ENCODE measurements at regions not wholly inside any gene's neighbourhood (a gene's known extent, or its start where the extent isn't known, plus 50 kb on each side); places are given as distances from the start of the nearest gene placed in this dataset.

GRCh38 chr10:10886861-10887531 is 130.7 kb upstream of the CELF2 start:
- DNase-seq (ENCODE audit: low read depth, low spot score) (no peak), ATAC-seq (no peak), FAIRE-seq (no peak)
- SMC1A ChIA-PET (ENCODE audit: uncharacterized antibody, unreplicated experiment) = interaction anchor here (0.7 kb wide), 2 partner anchors 487 to 704 kb away, joined by 3 read pairs; no protein-coding TSS in a partner anchor
- no TSS peak for BruUV-seq (replicated peaks)
- H3K9ac ChIP-seq (ENCODE audit: control insufficient read depth, insufficient read depth, low read length) = no peak overlapping the region
- POLR2A ChIA-PET = no interaction called here
- H3K27me3 ChIP-seq (replicated peaks in 1 of 2; ENCODE audit: control insufficient read depth in 2 of 2, insufficient read depth in 2 of 2, low read length in 1 of 2) = no peaks in the 10 kb centered on the region
- no peak overlapping the region for H3K4me3 ChIP-seq
- in situ Hi-C loops (cut with MboI) (no loop called here), intact Hi-C loops (cut with micrococcal nuclease; ENCODE audit: unreplicated experiment) (no loop called here)
- no peak overlapping the region for H2AFZ ChIP-seq (ENCODE audit: control insufficient read depth, low read depth, low read length)
- CTCF ChIA-PET = no interaction called here
- no peaks in the 10 kb centered on the region for H3K4me1 ChIP-seq (ENCODE audit: control insufficient read depth, insufficient read depth, low read length)
- RAD21 ChIA-PET (ENCODE audit: unreplicated experiment) = no interaction called here
- H3K79me2 ChIP-seq (ENCODE audit: control insufficient read depth, insufficient read depth, low read length) = no peaks in the 10 kb centered on the region
- no peaks in the 10 kb centered on the region; the same call in 1 of the 3 replicates for H3K9me3 ChIP-seq (replicated peaks; ENCODE audit: control insufficient read depth, insufficient read depth, low read length)
- no peak overlapping the region for H3K4me2 ChIP-seq (ENCODE audit: control insufficient read depth, insufficient read depth)
- H4K20me1 ChIP-seq (ENCODE audit: control insufficient read depth, insufficient read depth) = no peaks in the 10 kb centered on the region
- no peaks in the 10 kb centered on the region for H3K36me3 ChIP-seq (ENCODE audit: control insufficient read depth in 2 of 2, insufficient read depth in 2 of 2, low read length in 1 of 2)
- no peak overlapping the region for H3K27ac ChIP-seq (ENCODE audit: control insufficient read depth, insufficient read depth)
- 26% methylated on average over 9 of the region's 9 CpGs for WGBS (ENCODE audit: insufficient coverage, insufficient replicate concordance, low lambda C conversion rate, missing lambda C conversion rate)
- TF ChIP-seq TBL1XR1 (IDR thresholded peaks at IDR 0.05; ENCODE audit: low read depth, low read length) (no peak), SUPT20H (IDR thresholded peaks at IDR 0.05; ENCODE audit: borderline replicate concordance, control insufficient read depth, low read depth, low read length) (no peak), SPI1 (IDR thresholded peaks at IDR 0.05; ENCODE audit: borderline replicate concordance, insufficient read depth, low read depth, low read length) (no peak), TCF3 (IDR thresholded peaks at IDR 0.05; ENCODE audit: borderline replicate concordance, insufficient read depth, low read depth, low read length) (no peak), MLLT1 (IDR thresholded peaks at IDR 0.05) (no peak), CHD2 (IDR thresholded peaks at IDR 0.05; ENCODE audit: borderline replicate concordance, low read depth, low read length) (no peak), ATF7 (IDR thresholded peaks at IDR 0.05; ENCODE audit: low read depth) (no peak), SRF (IDR thresholded peaks at IDR 0.05; ENCODE audit: low read depth in 2 of 2, low read length in 2 of 2) (no peak), EP300 (IDR thresholded peaks at IDR 0.05; ENCODE audit: borderline replicate concordance in 1 of 2, control insufficient read depth in 1 of 2, low read depth in 2 of 2, low read length in 2 of 2) (no peak), HDAC6 (IDR thresholded peaks at IDR 0.05; ENCODE audit: unreplicated experiment) (no peak), EED (IDR thresholded peaks at IDR 0.05; ENCODE audit: low read depth) (no peak), E2F8 (IDR thresholded peaks at IDR 0.05; ENCODE audit: low read depth, partially characterized antibody) (no peak), NRF1 (conservative IDR thresholded peaks at IDR 0.05; ENCODE audit: low read depth, low read length) (no peak), MXI1 (IDR thresholded peaks at IDR 0.05; ENCODE audit: low read depth, low read length) (no peak), ZNF622 (IDR thresholded peaks at IDR 0.05) (no peak), ELK1 (IDR thresholded peaks at IDR 0.05; ENCODE audit: low read depth, low read length) (no peak), GATAD2B (conservative IDR thresholded peaks at IDR 0.05; ENCODE audit: low read depth) (no peak), IRF5 (IDR thresholded peaks at IDR 0.05; ENCODE audit: borderline replicate concordance) (no peak)
